Astrocyte of the hippocampus (primary cell): ENCODE measurements at regions not wholly inside any gene's neighbourhood (a gene's known extent, or its start where the extent isn't known, plus 50 kb on each side); places are given as distances from the start of the nearest gene placed in this dataset.
"Not testable (repeated sequence)": the region's sequence is repeated elsewhere in the genome, so short reads cannot be mapped to it uniquely, and the experiment has no call there.

Source experiments
- DNase-seq: peaks from one replicate; pipeline ENCODE4 v3.0.0; 2011; ENCODE audit warnings: low read depth, low spot score

GRCh38 chr9:66832222-66832621 lies 68.3 kb upstream of the ZNF658 start:
- DNase-seq = not testable (repeated sequence)

- DNase-seq = not testable (repeated sequence)
Measured at GRCh38 chr9:66837242-66837937, 63.1 kb upstream of the ZNF658 start.
